ENCODE measurements at regions not wholly inside any gene's neighbourhood (a gene's known extent, or its start where the extent isn't known, plus 50 kb on each side); places are given as distances from the start of the nearest gene placed in this dataset.

- TF ChIP-seq POLR2A (IDR thresholded peaks at IDR 0.05): no peak
- no peak for TF ChIP-seq CTCF (IDR thresholded peaks at IDR 0.05)
Observed at GRCh38 chr6:27669624-27670301, 196.9 kb upstream of the ZNF184 start.

Measured in uterus (tissue), 2 donors.